HT1080 (cell line): ENCODE measurements at regions not wholly inside any gene's neighbourhood (a gene's known extent, or its start where the extent isn't known, plus 50 kb on each side); places are given as distances from the start of the nearest gene placed in this dataset.

Experiments
- DNase-seq: peaks from one replicate; pipeline ENCODE4 v3.0.0-alpha.2; 2015; ENCODE audit warnings: low read depth

- DNase-seq: no peak
These were observed 50.0 kb downstream of the PABIR2 start for GRCh38 chrX:134747006-134747405.

DNA sequence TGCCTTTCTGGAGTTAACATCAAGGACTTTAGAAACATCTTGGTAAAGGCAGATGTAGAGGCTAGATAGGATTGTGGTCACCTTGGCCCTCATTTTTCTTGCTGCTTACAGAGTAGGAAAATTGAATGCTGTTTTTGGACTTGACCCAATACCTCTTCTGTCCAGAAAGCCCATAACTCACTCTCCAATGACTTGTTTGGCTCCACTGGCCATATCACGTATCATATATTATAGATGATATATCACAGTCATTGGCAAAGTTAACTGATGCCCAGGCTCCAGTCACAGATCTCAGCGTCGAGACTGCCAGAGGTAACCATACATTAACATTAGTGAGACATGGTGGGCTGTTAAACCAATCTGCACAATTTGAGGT lies 50.6 kb downstream of the PABIR2 start:
- DNase-seq: no peak

GRCh38 chrX:134745636-134746409 lies 51.2 kb downstream of the PABIR2 start:
- DNase-seq: no peak

- no peak for DNase-seq
These were observed 53.9 kb downstream of the PABIR2 start for GRCh38 chrX:134743091-134743490.

DNA sequence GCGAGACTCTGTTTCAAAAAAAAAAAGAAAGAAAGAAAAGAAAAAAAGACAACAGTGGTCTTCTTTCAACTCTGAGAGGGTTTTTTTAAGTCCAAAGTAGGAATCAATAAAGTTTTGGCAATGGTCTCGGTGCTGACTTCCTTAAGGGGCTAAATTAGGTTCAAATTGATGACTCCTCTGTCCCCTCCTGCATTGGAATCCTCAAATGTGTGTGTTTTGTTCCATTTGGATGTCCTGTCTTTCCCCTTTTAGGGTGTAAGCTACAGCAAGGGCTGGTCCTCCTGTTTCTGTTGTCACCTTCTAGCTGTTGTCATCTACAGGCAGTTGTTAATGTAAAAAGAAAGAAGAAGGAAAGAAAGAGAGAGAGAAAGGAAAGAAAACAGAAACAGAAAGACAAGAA lies 54.4 kb downstream of the PABIR2 start:
- no peak for DNase-seq

GRCh38 chrX:134741746-134742145 lies 55.3 kb downstream of the PABIR2 start:
- no peak for DNase-seq

- DNase-seq: no peak
These were observed 57.8 kb downstream of the PABIR2 start for GRCh38 chrX:134738986-134739740.

GRCh38 chrX:134738445-134738844 lies 58.6 kb downstream of the PABIR2 start:
- DNase-seq: no peak

DNA sequence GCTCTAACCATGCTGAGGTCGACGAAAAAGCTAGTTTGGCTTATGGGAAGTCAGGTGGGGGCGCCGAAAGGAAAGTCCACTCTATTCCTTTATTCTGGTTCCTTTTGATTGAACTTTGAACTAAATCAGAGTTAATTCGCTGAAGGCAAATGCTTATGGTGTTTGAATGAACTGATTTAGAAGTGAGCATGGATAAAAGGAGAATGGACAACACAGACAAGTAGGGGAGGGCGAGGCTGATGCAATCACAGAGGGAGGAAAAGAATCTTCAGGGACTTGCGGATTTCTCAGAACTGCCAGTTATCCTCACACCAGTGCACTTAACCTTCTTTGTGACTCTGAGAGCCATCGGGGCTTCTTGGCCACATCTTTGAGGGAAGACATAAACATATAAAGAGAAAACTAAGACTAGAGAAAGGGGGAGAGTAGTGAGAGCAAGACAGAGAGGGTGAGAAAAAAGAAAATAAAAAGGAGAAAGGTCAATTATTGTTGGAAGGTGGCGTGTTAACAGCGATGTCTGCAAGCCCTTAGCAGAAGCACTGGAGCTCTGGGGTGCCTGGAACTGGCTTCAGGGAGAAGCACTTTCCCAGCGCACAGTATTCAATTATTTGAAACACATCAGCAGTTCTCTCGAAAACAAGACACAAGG lies 59.2 kb downstream of the PABIR2 start:
- no peak for DNase-seq

- no peak for DNase-seq
These were observed 59.9 kb downstream of the PABIR2 start for GRCh38 chrX:134737061-134737460.

GRCh38 chrX:134736356-134736755 lies 60.6 kb downstream of the PABIR2 start:
- no peak for DNase-seq

GRCh38 chrX:134735015-134735414 lies 62.0 kb downstream of the PABIR2 start:
- DNase-seq: no peak

- peak; percentile 17 for DNase-seq
These were observed 62.5 kb downstream of the PABIR2 start for GRCh38 chrX:134734466-134734952.

GRCh38 chrX:134733591-134733990 lies 63.4 kb downstream of the PABIR2 start:
- no peak for DNase-seq

DNA sequence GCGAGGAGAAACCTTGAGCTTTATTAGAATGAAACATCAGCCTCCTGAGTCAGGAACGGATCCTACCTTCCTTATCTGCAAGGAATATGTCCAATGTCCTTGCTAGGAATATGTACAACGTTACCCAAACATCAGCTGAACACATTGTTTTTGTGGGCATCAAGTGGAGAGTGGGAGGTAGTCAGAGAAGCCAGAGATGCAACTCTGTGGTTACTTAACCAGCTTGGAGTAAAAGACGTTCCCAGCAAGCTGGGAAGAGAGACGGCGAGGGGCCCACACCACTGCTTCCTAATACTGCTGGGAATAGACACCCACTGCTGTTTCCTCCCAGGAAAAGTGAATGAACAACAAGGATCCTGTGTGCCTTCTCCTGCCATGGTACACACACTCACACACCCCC lies 64.3 kb downstream of the PABIR2 start:
- no peak for DNase-seq

- DNase-seq: no peak
These were observed 64.9 kb downstream of the PABIR2 start for GRCh38 chrX:134732152-134732551.

- no peak for DNase-seq
These were observed 69.1 kb upstream of the PLAC1 start for GRCh38 chrX:134727363-134727762.

- no peak for DNase-seq
These were observed 66.9 kb upstream of the PLAC1 start for GRCh38 chrX:134725103-134725690.

DNA sequence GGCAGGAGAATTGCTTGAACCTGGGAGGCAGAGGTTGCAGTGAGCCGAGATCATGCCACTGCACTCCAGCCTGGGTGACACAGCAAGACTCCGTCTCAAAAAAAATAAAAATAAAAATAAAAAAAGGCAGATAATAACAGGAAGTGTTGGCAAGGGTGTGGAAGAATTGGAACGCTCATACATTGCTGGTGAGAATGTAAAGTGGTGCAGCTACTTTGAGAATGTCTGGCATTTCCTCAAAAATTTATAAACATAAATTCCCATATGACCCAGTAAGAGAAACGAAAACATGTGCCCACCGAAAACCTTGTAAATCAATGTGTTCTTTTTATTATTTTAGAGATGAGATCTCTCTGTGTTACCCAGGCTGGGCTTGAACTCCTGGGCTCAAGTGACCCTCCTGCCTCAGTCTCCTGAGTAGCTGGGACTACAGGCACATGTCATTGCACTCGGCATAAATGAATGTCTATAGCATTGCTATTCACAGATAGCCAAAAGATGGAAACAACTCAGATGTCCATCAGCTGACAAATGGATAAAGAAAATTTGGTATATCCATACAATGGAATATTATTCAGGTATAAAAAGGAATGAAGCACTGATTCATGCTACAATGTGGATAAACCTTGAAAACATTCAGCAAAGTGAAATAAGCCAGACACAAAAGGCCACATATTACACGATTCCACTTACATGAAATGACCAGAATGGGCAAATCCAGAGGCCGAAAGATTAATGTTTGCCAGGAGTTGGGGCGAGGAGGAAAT lies 63.7 kb upstream of the PLAC1 start:
- DNase-seq: peak; percentile 7

DNA sequence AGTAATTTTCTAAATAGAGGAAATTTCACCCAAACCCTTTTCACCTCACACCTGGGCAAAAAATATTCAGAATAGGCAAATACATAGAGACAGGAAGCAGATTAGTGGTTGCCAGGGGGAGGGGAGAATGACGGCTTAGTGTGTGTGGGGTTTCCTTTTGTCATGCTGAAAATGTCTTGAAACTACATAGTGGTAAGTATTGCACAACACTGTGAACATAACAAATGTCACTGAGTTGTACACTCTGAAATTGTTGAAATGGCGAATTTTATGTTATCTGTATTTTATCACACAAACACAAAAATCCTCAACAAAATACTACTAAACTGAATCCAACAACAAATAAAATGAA lies 60.7 kb upstream of the PLAC1 start:
- peak; percentile 33 for DNase-seq
